Endodermal cell (in vitro differentiated cells): ENCODE measurements at regions not wholly inside any gene's neighbourhood (a gene's known extent, or its start where the extent isn't known, plus 50 kb on each side); places are given as distances from the start of the nearest gene placed in this dataset.

ENCODE experiments used
- DNase-seq: peaks from one replicate; pipeline ENCODE4 v3.0.0-alpha.2; 2017
- H3K27ac ChIP-seq: 2 replicates; pipeline ENCODE4 v1.5.1; 2013; ENCODE audit warnings: mild to moderate bottlenecking, low read depth, low read length, moderate library complexity
- H3K27me3 ChIP-seq: 2 replicates; pipeline ENCODE4 v1.6.1; 2013; ENCODE audit warnings: mild to moderate bottlenecking, low read length, moderate library complexity; ENCODE audit not compliant: insufficient read depth, control insufficient read depth, poor library complexity, severe bottlenecking
- H3K36me3 ChIP-seq: 2 replicates; pipeline ENCODE4 v1.7.0; 2013; ENCODE audit warnings: mild to moderate bottlenecking, low read length, moderate library complexity; ENCODE audit not compliant: control insufficient read depth, insufficient read depth
- H3K4me1 ChIP-seq: one replicate; pipeline ENCODE4 v1.7.0; 2013; ENCODE audit warnings: low read length; ENCODE audit not compliant: control insufficient read depth, insufficient read depth
- H3K4me3 ChIP-seq: 2 replicates; pipeline ENCODE4 v1.5.1; 2013; ENCODE audit warnings: mild to moderate bottlenecking, low read length, moderate library complexity
- H3K9ac ChIP-seq: 2 replicates; pipeline ENCODE4 v1.6.1; 2013; ENCODE audit warnings: mild to moderate bottlenecking, low read length, moderate library complexity; ENCODE audit not compliant: poor library complexity, severe bottlenecking; ENCODE audit errors: extremely low read depth
- H3K9me3 ChIP-seq: 2 replicates; pipeline ENCODE4 v1.6.1; 2013; ENCODE audit warnings: mild to moderate bottlenecking, low read length, moderate library complexity; ENCODE audit not compliant: control insufficient read depth
- H3K27ac Mint-ChIP-seq: 2 replicates; pipeline ENCODE4 v1.8.0; 2020; ENCODE audit warnings: mixed read lengths
- H3K27me3 Mint-ChIP-seq: 2 replicates; pipeline ENCODE4 v1.8.0; 2021; ENCODE audit warnings: mild to moderate bottlenecking, mixed read lengths; ENCODE audit not compliant: insufficient read depth
- H3K36me3 Mint-ChIP-seq: 2 replicates; pipeline ENCODE4 v1.8.0; 2020; ENCODE audit warnings: low read depth, mixed read lengths
- H3K4me1 Mint-ChIP-seq: 2 replicates; pipeline ENCODE4 v1.8.0; 2020; ENCODE audit warnings: mixed read lengths
- H3K4me3 Mint-ChIP-seq: 2 replicates; pipeline ENCODE4 v1.8.0; 2020; ENCODE audit warnings: mild to moderate bottlenecking, moderate library complexity, mixed read lengths
- H3K9me3 Mint-ChIP-seq: 2 replicates; pipeline ENCODE4 v1.8.0; 2020; ENCODE audit warnings: mild to moderate bottlenecking, mixed read lengths
- WGBS, 2 experiments: methylation state at CpG; one replicate each; pipeline versions ENCODE4 v1.1.5 to v1.1.7; 2013; ENCODE audit warnings: missing lambda C conversion rate in 2 of 2, mixed read lengths in 1 of 2; ENCODE audit not compliant: insufficient coverage in 1 of 2, insufficient read length in 1 of 2; 5-methylcytosine and 5-hydroxymethylcytosine counted together
- TF ChIP-seq, protein P1 (sequence below): fragments of 200-600 bp; sonication (generic); conservative IDR thresholded peaks from 2 replicates; pipeline ENCODE4 v1.5.0; 2021; ENCODE audit warnings: antibody characterized with exemption, mild to moderate bottlenecking

- Histone ChIP-seq H3K4me1 (no peaks in the 10 kb centered on the region), H3K9ac (no peak overlapping the region), H3K4me3 (no peak overlapping the region), H3K27ac (no peak overlapping the region), H3K27me3 (no peaks in the 10 kb centered on the region), H3K36me3 (no peaks in the 10 kb centered on the region), H3K9me3 (peaks cover 4% of the 10 kb centered on the region)
- Mint-ChIP-seq H3K27ac (no peak overlapping the region), H3K4me1 (no peaks in the 10 kb centered on the region), H3K27me3 (no peaks in the 10 kb centered on the region), H3K9me3 (peaks cover 90% of the 10 kb centered on the region), H3K36me3 (peaks cover 1% of the 10 kb centered on the region), H3K4me3 (no peak overlapping the region)
- 54 to 76% methylated on average over 4 to 11 of the region's 11 CpGs for WGBS, 2 experiments
- TF ChIP-seq, protein P1, sequence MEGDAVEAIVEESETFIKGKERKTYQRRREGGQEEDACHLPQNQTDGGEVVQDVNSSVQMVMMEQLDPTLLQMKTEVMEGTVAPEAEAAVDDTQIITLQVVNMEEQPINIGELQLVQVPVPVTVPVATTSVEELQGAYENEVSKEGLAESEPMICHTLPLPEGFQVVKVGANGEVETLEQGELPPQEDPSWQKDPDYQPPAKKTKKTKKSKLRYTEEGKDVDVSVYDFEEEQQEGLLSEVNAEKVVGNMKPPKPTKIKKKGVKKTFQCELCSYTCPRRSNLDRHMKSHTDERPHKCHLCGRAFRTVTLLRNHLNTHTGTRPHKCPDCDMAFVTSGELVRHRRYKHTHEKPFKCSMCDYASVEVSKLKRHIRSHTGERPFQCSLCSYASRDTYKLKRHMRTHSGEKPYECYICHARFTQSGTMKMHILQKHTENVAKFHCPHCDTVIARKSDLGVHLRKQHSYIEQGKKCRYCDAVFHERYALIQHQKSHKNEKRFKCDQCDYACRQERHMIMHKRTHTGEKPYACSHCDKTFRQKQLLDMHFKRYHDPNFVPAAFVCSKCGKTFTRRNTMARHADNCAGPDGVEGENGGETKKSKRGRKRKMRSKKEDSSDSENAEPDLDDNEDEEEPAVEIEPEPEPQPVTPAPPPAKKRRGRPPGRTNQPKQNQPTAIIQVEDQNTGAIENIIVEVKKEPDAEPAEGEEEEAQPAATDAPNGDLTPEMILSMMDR, result no peak
- no peak for DNase-seq
These were observed 373.4 kb downstream of the TMEM121 start for GRCh38 chr14:105899657-105900397.

DNA sequence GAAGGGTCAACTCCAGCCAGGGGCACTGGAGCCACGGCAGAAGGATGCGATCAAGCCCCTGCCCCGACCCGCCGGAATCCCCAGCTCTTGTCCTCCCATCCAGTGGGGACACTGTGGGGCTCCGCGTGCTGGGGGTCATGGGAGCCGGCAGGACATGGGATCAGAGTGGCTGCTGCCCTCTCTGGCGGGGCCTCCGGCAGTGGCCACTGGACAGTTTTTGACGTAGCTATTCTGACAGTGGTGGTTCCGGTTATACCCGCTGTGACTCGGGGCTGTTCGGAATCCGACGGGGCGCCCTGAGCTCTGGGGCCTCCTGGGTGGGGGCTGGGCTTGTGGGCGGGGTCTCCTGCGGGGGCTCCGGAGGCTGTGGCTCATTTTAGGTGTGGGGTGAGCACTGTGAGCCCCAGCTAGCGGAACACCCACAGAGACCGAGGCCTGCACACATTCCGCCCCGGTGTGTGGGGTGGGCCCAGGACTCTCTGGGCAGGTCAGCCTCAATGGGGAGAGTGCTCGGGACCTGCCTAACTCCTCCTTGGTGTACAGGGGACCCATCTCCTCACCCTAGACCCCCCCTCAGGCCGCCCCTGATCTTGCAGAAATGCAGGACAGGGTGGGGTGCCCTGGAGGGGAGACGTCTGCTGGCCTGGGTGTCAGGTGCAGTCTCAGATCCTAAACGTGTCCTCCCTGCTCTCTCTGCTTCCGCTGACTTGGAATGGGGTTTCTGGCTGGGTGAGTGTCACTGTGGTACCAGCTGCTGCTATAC is 374.2 kb downstream of the TMEM121 start:
- no peak overlapping the region for H3K4me3 ChIP-seq
- H3K9ac ChIP-seq, result no peak overlapping the region
- no peaks in the 10 kb centered on the region for H3K27me3 ChIP-seq
- H3K27ac Mint-ChIP-seq, result no peak overlapping the region
- peaks cover 1% of the 10 kb centered on the region for H3K36me3 Mint-ChIP-seq
- no peak for DNase-seq
- TF ChIP-seq, protein P1, result no peak
- no peaks in the 10 kb centered on the region for H3K36me3 ChIP-seq
- H3K9me3 Mint-ChIP-seq, result peaks cover 88% of the 10 kb centered on the region
- WGBS, 2 experiments, result 84 to 94% methylated on average over 8 to 29 of the region's 30 CpGs
- H3K9me3 ChIP-seq, result peaks cover 11% of the 10 kb centered on the region
- no peaks in the 10 kb centered on the region for H3K4me1 ChIP-seq
- no peaks in the 10 kb centered on the region for H3K4me1 Mint-ChIP-seq
- H3K27ac ChIP-seq, result no peak overlapping the region
- H3K4me3 Mint-ChIP-seq, result no peak overlapping the region
- H3K27me3 Mint-ChIP-seq, result no peaks in the 10 kb centered on the region

GRCh38 chr14:105901226-105901625 is 374.8 kb downstream of the TMEM121 start:
- no peaks in the 10 kb centered on the region for H3K4me1 Mint-ChIP-seq
- TF ChIP-seq, protein P1, result no peak
- Histone ChIP-seq H3K4me3 (no peak overlapping the region), H3K4me1 (no peaks in the 10 kb centered on the region), H3K9ac (no peak overlapping the region), H3K9me3 (peaks cover 18% of the 10 kb centered on the region), H3K36me3 (no peaks in the 10 kb centered on the region), H3K27me3 (no peaks in the 10 kb centered on the region), H3K27ac (no peak overlapping the region)
- 84 to 86% methylated on average over 7 to 10 of the region's 10 CpGs for WGBS, 2 experiments
- H3K9me3 Mint-ChIP-seq, result peaks cover 89% of the 10 kb centered on the region
- no peak overlapping the region for H3K27ac Mint-ChIP-seq
- DNase-seq, result no peak
- H3K27me3 Mint-ChIP-seq, result no peaks in the 10 kb centered on the region
- H3K36me3 Mint-ChIP-seq, result peaks cover 1% of the 10 kb centered on the region
- no peak overlapping the region for H3K4me3 Mint-ChIP-seq
